ENCODE measurements at regions not wholly inside any gene's neighbourhood (a gene's known extent, or its start where the extent isn't known, plus 50 kb on each side); places are given as distances from the start of the nearest gene placed in this dataset.

- Histone ChIP-seq H3K79me2 (ENCODE audit: control insufficient read depth, insufficient read depth, low read length) (no peaks in the 10 kb centered on the region), H2AFZ (ENCODE audit: low read depth, low read length) (no peak overlapping the region), H3K9ac (replicated peaks; ENCODE audit: extremely low read depth, insufficient read depth, low read length) (no peak overlapping the region), H3K4me1 (ENCODE audit: control insufficient read depth, extremely low read depth, insufficient read depth, low read length) (peaks cover 15% of the 10 kb centered on the region), H3K9me1 (replicated peaks; ENCODE audit: control insufficient read depth, extremely low read depth, insufficient read depth, low read length) (no peaks in the 10 kb centered on the region), H3K4me3 (replicated peaks in 1 of 3; ENCODE audit: insufficient read depth in 1 of 3, low read depth in 1 of 3, low read length in 3 of 3) (no peak overlapping the region), H3K4me2 (ENCODE audit: insufficient read depth, low read length) (no peak overlapping the region), H3K36me3 (ENCODE audit: control insufficient read depth in 2 of 2, extremely low read depth in 1 of 2, insufficient read depth in 2 of 2, low read length in 2 of 2) (no peaks in the 10 kb centered on the region), H3K9me3 (replicated peaks; ENCODE audit: control insufficient read depth, insufficient read depth, low read length) (no peaks in the 10 kb centered on the region), H3K27me3 (ENCODE audit: control insufficient read depth in 2 of 2, insufficient read depth in 2 of 2, low read length in 2 of 2) (no peaks in the 10 kb centered on the region), H3K27ac (ENCODE audit: insufficient read depth, low read depth, low read length) (no peak overlapping the region), H4K20me1 (replicated peaks; ENCODE audit: control insufficient read depth, extremely low read depth, insufficient read depth, low read length) (no peaks in the 10 kb centered on the region)
- DNase-seq (ENCODE audit: low read depth, low spot score), result no peak
- intact Hi-C loops (cut with micrococcal nuclease), result loop anchor here (5.0 kb wide), 1 partner anchor 517 kb away; no protein-coding TSS in a partner anchor
- TF ChIP-seq JUN (IDR thresholded peaks at IDR 0.05; ENCODE audit: borderline replicate concordance, insufficient read depth, insufficient read length, low read depth) (no peak), CTCF (IDR thresholded peaks at IDR 0.05; ENCODE audit: extremely low read depth in 1 of 2, insufficient read depth in 1 of 2, low read depth in 1 of 2, low read length in 2 of 2) (no peak), MAX (IDR thresholded peaks at IDR 0.05; ENCODE audit: insufficient read depth, insufficient read length) (no peak), POLR2A (IDR thresholded peaks at IDR 0.05; ENCODE audit: low read depth, low read length) (no peak), MYC (IDR thresholded peaks at IDR 0.05; ENCODE audit: low read depth, low read length) (no peak), FOS (IDR thresholded peaks at IDR 0.05; ENCODE audit: borderline replicate concordance, insufficient read depth, low read length) (no peak), POLR2AphosphoS5 (IDR thresholded peaks at IDR 0.05; ENCODE audit: insufficient read depth, low read depth, low read length) (no peak), GATA2 (IDR thresholded peaks at IDR 0.05; ENCODE audit: insufficient read depth, insufficient read length, low read depth, low read length) (no peak), EZH2 (IDR thresholded peaks at IDR 0.05; ENCODE audit: borderline replicate concordance, low read depth, low read length, severe bottlenecking) (no peak)
- ChIA-PET CTCF (interaction anchor here (1.4 kb wide), 1 partner anchor 10 kb away, joined by 4 read pairs; no protein-coding TSS in a partner anchor), POLR2A (no interaction called here)
- no TSS peak for BruUV-seq (replicated peaks)
- FAIRE-seq, result no peak
- dilution Hi-C loops (cut with MboI; ENCODE audit: extremely low pct_ligation_motif_present, low sequenced_read_pairs), result no loop called here
Observed at GRCh38 chr6:81984599-81984998, 232.1 kb upstream of the TENT5A start.

All from endothelial cell of umbilical vein (primary cell).